ENCODE measurements at regions not wholly inside any gene's neighbourhood (a gene's known extent, or its start where the extent isn't known, plus 50 kb on each side); places are given as distances from the start of the nearest gene placed in this dataset.
"Not testable (repeated sequence)": the region's sequence is repeated elsewhere in the genome, so short reads cannot be mapped to it uniquely, and the experiment has no call there.

DNA sequence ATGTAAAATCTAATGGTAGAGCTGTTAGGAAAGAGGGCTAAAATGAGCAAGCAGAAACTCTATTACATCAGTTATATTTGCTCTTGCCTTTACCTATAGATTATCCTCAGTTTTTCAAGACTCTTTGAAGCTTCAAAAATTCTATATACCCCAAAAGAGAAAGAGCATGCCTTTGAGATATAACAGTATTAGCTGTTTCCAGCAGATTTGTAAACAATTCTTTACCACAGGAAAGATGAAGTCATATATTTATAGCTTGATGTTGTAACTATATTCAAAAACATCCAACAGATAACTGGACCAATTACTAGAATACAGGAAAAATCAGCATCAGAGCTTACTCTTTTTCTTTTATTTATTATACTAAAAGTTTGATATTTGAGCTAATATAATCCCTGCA is 416.2 kb upstream of the TPK1 start:
- no peak for DNase-seq

DNA sequence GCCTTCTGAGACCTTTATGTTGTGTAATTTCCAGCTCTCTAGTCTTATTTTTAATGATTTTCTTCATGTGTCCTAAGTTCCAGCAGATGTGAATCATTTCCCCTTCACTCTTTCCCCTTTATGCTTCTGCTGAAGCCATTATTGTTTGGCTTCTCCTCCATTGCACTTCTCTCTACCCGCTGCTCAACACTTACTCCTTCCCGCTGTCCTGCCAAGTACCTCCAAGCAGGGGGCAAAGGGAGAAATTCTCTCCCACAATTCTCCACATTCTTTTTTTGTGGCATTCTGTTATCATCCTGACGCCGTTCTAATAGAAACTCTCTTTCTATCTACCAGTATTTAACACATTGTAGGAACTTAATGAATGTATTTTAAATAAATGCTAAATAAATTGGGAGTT is 388.9 kb upstream of the TPK1 start:
- DNase-seq: no peak

GRCh38 chr7:145219461-145219860 is 383.6 kb upstream of the TPK1 start:
- DNase-seq: no peak

- no peak for DNase-seq
These were observed 381.0 kb upstream of the TPK1 start for GRCh38 chr7:145216866-145217265.

DNA sequence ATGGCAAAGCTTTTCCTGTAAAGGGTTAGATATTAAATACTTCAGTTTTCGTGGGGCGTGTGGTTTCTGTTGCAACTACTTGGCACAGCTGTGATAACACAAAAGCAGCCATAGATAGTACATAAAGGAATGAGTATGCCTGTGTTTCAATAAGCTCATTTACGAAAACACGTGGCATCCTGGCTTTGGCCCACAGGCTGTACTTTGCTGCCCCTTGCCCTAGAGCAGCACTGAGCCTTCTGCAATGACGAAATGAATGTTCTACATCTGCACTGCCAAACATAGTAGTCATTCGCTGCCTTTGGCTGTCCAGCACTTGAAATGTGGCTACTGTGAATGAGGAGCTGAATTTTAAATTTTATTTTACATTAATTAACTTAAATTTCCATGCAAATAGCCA is 376.2 kb upstream of the TPK1 start:
- no peak for DNase-seq

DNA sequence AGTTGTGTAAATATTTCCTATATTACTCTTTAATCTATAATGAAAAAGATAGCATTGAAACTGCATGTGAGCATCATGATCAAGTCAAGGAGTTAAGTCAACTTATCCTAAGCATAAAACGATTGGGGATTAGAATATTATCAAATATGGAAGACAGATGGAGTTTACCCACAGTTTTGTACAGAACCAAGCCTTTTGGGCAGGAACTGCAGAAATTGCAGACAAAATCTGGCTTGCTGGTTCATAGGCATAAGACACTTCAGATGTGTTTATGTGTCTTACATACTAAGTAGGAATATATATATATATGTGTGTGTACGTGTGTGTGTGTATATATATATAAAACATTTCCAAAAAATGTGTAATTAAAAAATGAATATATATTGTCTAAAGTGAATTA is 375.4 kb upstream of the TPK1 start:
- DNase-seq: no peak

GRCh38 chr7:145193951-145194350 is 358.1 kb upstream of the TPK1 start:
- no peak for DNase-seq

- no peak for DNase-seq
These were observed 349.1 kb upstream of the TPK1 start for GRCh38 chr7:145184956-145185355.

GRCh38 chr7:145183069-145183468 is 347.2 kb upstream of the TPK1 start:
- no peak for DNase-seq

DNA sequence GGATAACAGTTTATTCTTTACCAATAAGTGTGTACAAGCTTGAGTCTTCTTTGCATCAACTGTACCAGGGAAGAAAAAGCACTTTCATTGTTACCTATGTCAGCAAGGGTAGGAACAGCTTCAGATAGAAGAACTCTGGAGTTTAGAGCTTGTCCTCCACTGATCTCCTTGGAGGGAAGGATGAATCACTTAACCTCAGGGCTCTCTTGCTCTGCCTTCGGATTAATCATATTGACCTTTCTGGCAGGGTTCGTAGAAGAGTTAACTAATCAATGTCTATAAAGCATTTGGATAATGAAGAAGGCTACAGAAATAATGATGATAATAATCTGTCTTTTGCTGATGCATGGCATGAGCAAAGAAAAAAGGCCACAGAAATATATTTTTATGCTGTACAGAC is 339.5 kb upstream of the TPK1 start:
- DNase-seq: no peak

- peak; percentile 5 for DNase-seq
These were observed 334.1 kb upstream of the TPK1 start for GRCh38 chr7:145169908-145170307.

DNA sequence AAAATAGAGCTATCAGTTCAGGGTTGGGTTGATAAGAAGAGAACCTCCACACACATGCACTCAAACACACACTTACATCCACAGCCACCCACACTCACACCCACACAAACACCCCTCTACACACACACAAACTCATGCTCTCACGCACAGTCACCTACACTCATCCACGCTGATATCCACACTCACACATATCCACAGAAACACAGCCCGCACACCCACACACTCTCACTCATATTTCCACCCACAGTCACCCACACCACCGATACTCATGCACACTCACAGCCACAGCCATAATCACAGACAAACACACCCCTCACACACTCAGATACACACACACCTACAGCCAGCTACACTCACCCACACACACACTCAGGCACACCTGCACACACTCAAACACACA is 333.0 kb upstream of the TPK1 start:
- no peak for DNase-seq

- DNase-seq: no peak
These were observed 332.6 kb upstream of the TPK1 start for GRCh38 chr7:145168427-145168826.

- DNase-seq: no peak
These were observed 321.0 kb upstream of the TPK1 start for GRCh38 chr7:145156834-145157233.

DNA sequence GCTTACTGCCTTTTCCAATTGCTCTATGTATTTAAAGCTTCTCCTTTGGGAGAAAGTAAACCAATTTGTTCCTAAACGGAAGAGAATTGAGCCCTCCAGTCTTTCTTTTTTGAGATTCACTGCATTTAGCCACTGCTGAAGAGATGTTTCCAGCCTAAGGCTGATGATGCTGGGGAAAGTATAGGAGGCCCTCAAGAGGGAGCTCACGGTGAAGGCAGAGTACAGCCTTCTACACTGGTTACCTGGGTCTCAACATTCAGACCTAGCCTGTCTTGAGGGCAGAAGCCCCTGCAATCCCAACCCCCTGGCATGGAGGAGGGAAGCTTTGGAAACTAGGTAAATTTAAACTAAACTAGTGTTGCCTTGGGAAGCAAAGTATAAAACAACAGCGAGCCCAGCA is 316.7 kb upstream of the TPK1 start:
- DNase-seq: no peak

- no peak for DNase-seq
These were observed 315.8 kb upstream of the TPK1 start for GRCh38 chr7:145151676-145152075.

DNA sequence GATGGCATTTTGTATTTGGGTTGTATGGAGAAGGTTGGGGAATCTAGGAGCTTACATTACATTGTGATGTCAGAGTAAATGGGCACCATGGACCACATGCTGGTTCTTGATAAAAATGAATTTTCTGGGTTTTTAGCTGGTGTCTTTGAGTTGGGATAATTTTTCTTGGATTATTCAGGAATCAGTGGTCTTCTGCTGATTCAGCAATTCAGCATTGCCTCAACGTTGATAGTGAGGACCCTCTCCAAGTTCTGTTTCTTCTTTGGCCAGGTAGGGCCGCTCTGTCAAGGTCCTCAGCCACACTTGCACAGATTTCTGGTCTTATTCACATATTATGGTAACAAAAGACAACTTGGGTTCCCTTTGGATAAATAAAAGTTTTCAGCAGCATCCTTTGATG is 312.0 kb upstream of the TPK1 start:
- no peak for DNase-seq

DNA sequence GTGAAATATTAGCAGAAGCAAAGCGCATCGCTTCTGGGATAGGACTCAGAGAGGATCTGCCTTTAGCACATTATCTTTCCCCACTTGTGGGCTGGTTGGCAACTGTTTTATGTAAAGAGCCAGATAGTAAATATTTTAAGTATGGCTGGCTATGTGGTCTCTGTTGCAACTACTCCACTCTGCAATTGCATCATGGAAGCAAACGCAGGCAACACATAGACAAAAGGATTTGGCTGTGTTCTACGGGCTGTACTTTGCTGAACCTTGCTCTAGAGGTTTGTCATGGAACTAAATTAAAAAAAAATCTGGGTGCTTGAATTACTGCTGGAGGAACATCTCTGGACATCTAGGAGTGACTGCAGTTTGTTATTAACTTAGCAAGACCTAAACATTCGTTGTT is 307.8 kb upstream of the TPK1 start:
- no peak for DNase-seq

DNA sequence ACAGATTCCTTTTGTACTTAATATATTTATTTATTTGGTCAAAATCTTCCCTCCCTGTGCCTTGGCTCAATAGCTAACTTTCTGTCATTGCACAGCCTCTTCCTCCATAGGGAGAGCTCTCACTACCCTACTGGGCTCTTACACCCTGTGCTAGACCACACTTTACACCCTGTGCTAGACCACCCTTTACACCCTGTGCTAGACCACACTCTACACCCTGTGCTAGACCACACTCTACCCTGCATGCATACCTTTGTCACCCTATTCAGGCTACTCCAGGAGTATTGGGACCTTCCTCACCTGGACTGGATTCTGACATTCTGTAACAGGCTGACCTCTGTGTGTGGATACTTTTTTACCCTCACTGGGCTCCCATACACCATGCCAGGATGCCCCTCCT is 298.5 kb upstream of the TPK1 start:
- DNase-seq: no peak

DNA sequence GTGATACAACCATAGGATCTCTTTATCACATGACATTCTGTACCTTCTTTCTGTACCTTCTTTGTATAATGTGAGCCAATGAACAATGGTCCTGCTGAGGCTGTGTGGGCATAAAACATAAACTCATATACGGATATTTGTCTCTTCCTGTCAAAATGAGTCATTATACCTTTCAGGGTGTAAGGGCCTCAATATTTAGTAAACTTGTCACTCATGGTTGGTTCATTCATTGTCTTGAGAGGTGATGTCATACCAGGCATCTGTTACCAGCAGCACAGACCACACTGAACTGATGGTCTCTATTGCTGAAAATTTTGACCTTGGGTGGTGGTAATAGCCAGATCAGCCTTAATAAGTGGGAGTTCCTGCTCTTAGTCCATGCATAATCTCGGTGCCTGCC is 287.6 kb upstream of the TPK1 start:
- no peak for DNase-seq

DNA sequence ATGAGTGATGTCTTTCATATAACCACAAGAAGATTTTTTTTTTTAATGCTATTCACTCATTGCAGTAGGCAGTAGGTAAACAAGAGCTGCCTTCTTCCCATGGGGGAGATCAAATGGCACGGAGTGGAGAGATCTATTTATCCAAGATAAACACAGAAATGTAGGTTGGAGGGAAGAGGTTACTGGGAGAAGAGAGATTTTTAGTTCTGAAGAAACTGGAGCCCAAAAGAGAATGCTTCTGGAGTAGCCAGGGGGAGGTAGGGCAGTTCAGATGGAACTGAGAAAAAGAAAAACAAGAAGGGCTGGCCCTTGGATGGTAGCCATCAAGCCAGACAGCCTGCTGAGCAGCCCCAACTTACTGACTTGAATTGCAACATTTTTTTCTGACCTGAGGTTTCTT is 270.1 kb upstream of the TPK1 start:
- no peak for DNase-seq

DNA sequence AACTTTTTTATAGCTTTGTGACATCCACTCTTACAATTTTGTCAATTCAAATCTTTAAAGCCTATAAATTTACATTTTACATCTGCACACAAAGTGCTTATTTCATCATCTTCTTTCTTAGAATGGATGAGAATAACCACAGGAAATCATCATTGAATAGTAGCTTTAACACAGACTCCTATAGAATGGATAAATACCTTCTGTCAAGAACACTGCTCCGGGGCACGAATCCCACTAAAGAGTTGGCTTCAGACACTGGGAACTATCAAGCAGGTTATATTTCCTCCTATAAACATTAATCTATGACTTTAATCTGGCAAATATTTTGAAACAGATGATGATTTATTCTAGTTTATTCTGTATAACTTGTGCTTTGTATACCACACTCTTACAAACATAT is 269.7 kb upstream of the TPK1 start:
- no peak for DNase-seq

DNA sequence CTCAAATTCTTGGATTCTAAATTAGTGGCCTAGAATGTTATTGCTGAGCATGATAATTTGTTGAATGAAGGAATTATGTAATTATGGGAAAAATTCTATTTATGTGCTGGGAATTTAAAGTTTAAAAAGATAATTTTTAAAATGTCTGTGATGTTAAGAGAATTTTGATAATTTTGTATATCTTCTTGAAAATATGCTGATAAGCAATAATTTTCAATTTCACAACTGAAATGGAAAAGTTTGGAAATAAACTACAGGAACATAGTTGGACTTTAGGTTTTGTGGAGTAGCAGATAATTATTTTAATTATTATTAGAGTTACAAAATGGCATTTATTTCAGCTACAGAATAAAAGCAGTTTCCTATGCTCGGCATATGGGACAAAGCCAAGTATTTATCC is 268.5 kb upstream of the TPK1 start:
- DNase-seq: no peak

DNA sequence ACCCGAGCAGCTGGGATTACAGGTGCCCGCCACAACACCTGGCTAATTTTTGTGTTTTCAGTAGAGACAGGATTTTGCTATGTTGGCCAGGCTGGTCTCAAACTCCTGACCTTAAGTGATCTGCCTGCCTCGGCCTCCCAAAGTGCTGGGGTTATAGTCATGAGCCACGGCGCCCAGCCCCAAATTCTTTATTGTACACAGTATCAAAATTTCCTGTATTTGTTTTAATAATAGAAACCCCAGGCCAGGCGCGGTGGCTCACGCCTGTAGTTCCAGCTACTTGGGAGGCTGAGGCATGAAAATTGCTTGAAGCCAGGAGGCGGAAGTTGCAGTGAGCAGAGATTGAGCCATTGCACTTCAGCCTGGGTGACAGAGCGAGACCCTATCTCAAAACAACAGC is 266.3 kb upstream of the TPK1 start:
- not testable (repeated sequence) for DNase-seq

- DNase-seq: no peak
These were observed 256.9 kb upstream of the TPK1 start for GRCh38 chr7:145092766-145093165.

- no peak for DNase-seq
These were observed 252.4 kb upstream of the TPK1 start for GRCh38 chr7:145088111-145088745.
